Neural cell (in vitro differentiated cells): ENCODE measurements at regions not wholly inside any gene's neighbourhood (a gene's known extent, or its start where the extent isn't known, plus 50 kb on each side); places are given as distances from the start of the nearest gene placed in this dataset.
"Not testable (repeated sequence)": the region's sequence is repeated elsewhere in the genome, so short reads cannot be mapped to it uniquely, and the experiment has no call there.

Experiments used
- H2AFZ ChIP-seq: fragments of 200-600, 300-800 bp; sonication (generic), shearing (Covaris generic); 2 replicates; pipeline ENCODE4 v1.6.0; 2014; ENCODE audit warnings: low read depth, mild to moderate bottlenecking, antibody characterized with exemption, low read length, moderate library complexity
- H3F3A ChIP-seq: fragments of 200-600 bp; shearing (Covaris generic); 2 replicates; pipeline ENCODE4 v1.6.1; 2016; ENCODE audit warnings: mild to moderate bottlenecking, moderate library complexity, mixed read lengths, antibody characterized with exemption, low read length; ENCODE audit not compliant: insufficient read depth, poor library complexity, severe bottlenecking
- H3K27ac ChIP-seq: fragments of 200-600, 300-800 bp; sonication (generic), shearing (Covaris generic); 2 replicates; pipeline ENCODE4 v1.5.1; 2014; ENCODE audit warnings: mild to moderate bottlenecking, low read length, moderate library complexity
- H3K27me3 ChIP-seq: fragments of 300-800, 200-600 bp; sonication (generic), shearing (Covaris generic); 2 replicates; pipeline ENCODE4 v1.6.0; 2014; ENCODE audit warnings: mild to moderate bottlenecking, low read depth, low read length, moderate library complexity; ENCODE audit not compliant: insufficient read depth
- H3K36me3 ChIP-seq: fragments of 300-800, 200-600 bp; sonication (generic), shearing (Covaris generic); 2 replicates; pipeline ENCODE4 v1.5.1; 2014; ENCODE audit warnings: mild to moderate bottlenecking, antibody characterized with exemption, low read length, moderate library complexity; ENCODE audit not compliant: insufficient read depth
- H3K4me2 ChIP-seq: fragments of 300-800, 200-600 bp; sonication (generic), shearing (Covaris generic); 2 replicates; pipeline ENCODE4 v1.6.0; 2014; ENCODE audit warnings: mild to moderate bottlenecking, low read length
- H3K4me3 ChIP-seq: fragments of 300-800, 200-600 bp; sonication (generic), shearing (Covaris generic); 2 replicates; pipeline ENCODE4 v1.5.1; 2014; ENCODE audit warnings: mild to moderate bottlenecking, low read length, moderate library complexity
- H3K79me2 ChIP-seq: fragments of 200-600 bp; shearing (Covaris generic); replicated peaks from 2 replicates; pipeline ENCODE4 v1.6.0; 2014; ENCODE audit warnings: mild to moderate bottlenecking, low read length, moderate library complexity; ENCODE audit not compliant: insufficient read depth
- H3K9ac ChIP-seq: fragments of 300-800, 200-600 bp; sonication (generic), shearing (Covaris generic); 2 replicates; pipeline ENCODE4 v1.6.1; 2016; ENCODE audit warnings: mild to moderate bottlenecking, low read length, mixed read lengths
- H3K9me2 ChIP-seq: fragments of 200-600 bp; shearing (Covaris generic); 2 replicates; pipeline ENCODE4 v1.6.1; 2016; ENCODE audit warnings: mild to moderate bottlenecking, low read length, mixed read lengths; ENCODE audit not compliant: insufficient read depth
- H3K9me3 ChIP-seq: fragments of 200-600, 300-800 bp; sonication (generic), shearing (Covaris generic); 2 replicates; pipeline ENCODE4 v1.6.1; 2016; ENCODE audit warnings: mild to moderate bottlenecking, mixed run types, low read length, moderate library complexity, mixed read lengths
- H4K20me1 ChIP-seq: fragments of 200-600 bp; shearing (Covaris generic); 2 replicates; pipeline ENCODE4 v1.6.1; 2016; ENCODE audit warnings: mild to moderate bottlenecking, mixed run types; ENCODE audit not compliant: insufficient read depth
- EP300 ChIP-seq: fragments of 450-650 bp; conservative IDR thresholded peaks from 2 replicates; pipeline ENCODE4 v1.6.1; 2014; ENCODE audit warnings: antibody characterized with exemption, mild to moderate bottlenecking, moderate library complexity; ENCODE audit not compliant: poor library complexity, severe bottlenecking
- EZH2 ChIP-seq: fragments of 200-600, 300-800 bp; shearing (Covaris generic), sonication (generic); IDR thresholded peaks from 2 replicates; pipeline ENCODE4 v1.6.1; 2014; ENCODE audit warnings: antibody characterized with exemption, low read length, borderline replicate concordance, mild to moderate bottlenecking; ENCODE audit not compliant: insufficient read depth, poor library complexity, severe bottlenecking
- MXI1 ChIP-seq: fragments of 450-650 bp; conservative IDR thresholded peaks from 2 replicates; pipeline ENCODE4 v1.6.1; 2014; ENCODE audit warnings: antibody characterized with exemption, mild to moderate bottlenecking; ENCODE audit not compliant: poor library complexity, severe bottlenecking
- POLR2AphosphoS5 ChIP-seq: IDR thresholded peaks from 2 replicates; pipeline ENCODE4 v1.6.1; 2012
- RAD21 ChIP-seq: fragments of 450-650 bp; conservative IDR thresholded peaks from 2 replicates; pipeline ENCODE4 v1.6.1; 2014; ENCODE audit warnings: antibody characterized with exemption, mild to moderate bottlenecking, moderate library complexity
- SMC3 ChIP-seq: fragments of 450-650 bp; conservative IDR thresholded peaks from 2 replicates; pipeline ENCODE4 v1.6.1; 2014; ENCODE audit warnings: antibody characterized with exemption, mild to moderate bottlenecking, moderate library complexity; ENCODE audit not compliant: poor library complexity
- TAF1 ChIP-seq: IDR thresholded peaks from 2 replicates; pipeline ENCODE4 v1.6.1; 2012; ENCODE audit warnings: low read depth
- TF ChIP-seq, protein P1 (sequence below): fragments of 450-650 bp; IDR thresholded peaks from 2 replicates; pipeline ENCODE4 v1.5.1; 2014; ENCODE audit warnings: antibody characterized with exemption, mild to moderate bottlenecking, moderate library complexity; ENCODE audit not compliant: poor library complexity, severe bottlenecking
- TF ChIP-seq, protein P2 (sequence below): IDR thresholded peaks from 2 replicates; pipeline ENCODE4 v1.6.1; 2012; ENCODE audit warnings: borderline replicate concordance

DNA sequence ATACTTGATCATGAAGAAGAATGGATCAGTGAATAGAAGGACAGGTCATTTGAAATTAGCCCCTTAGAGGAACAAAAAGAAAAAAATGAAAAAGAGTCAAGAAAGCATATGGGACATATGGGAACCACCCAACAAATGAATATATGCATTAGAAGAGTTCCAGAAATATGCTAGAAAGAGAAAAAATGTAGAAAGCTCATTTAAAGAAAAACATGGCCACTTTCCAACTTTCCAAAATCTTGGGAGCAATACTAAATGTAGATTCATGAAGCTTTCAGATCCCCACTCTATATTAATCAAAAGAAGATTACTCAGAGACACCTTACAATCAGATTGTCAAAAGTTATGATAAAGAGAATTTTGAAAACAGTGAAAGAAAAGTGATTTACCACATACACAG, 334.8 kb upstream of the NMUR2 start:
- no peaks in the 10 kb centered on the region for H3K9me2 ChIP-seq
- no peaks in the 10 kb centered on the region for H4K20me1 ChIP-seq
- TF ChIP-seq EP300 (no peak), RAD21 (no peak), SMC3 (no peak), POLR2AphosphoS5 (no peak), MXI1 (no peak), EZH2 (no peak), TAF1 (no peak)
- TF ChIP-seq, protein P1, sequence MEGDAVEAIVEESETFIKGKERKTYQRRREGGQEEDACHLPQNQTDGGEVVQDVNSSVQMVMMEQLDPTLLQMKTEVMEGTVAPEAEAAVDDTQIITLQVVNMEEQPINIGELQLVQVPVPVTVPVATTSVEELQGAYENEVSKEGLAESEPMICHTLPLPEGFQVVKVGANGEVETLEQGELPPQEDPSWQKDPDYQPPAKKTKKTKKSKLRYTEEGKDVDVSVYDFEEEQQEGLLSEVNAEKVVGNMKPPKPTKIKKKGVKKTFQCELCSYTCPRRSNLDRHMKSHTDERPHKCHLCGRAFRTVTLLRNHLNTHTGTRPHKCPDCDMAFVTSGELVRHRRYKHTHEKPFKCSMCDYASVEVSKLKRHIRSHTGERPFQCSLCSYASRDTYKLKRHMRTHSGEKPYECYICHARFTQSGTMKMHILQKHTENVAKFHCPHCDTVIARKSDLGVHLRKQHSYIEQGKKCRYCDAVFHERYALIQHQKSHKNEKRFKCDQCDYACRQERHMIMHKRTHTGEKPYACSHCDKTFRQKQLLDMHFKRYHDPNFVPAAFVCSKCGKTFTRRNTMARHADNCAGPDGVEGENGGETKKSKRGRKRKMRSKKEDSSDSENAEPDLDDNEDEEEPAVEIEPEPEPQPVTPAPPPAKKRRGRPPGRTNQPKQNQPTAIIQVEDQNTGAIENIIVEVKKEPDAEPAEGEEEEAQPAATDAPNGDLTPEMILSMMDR: no peak
- TF ChIP-seq, protein P2, sequence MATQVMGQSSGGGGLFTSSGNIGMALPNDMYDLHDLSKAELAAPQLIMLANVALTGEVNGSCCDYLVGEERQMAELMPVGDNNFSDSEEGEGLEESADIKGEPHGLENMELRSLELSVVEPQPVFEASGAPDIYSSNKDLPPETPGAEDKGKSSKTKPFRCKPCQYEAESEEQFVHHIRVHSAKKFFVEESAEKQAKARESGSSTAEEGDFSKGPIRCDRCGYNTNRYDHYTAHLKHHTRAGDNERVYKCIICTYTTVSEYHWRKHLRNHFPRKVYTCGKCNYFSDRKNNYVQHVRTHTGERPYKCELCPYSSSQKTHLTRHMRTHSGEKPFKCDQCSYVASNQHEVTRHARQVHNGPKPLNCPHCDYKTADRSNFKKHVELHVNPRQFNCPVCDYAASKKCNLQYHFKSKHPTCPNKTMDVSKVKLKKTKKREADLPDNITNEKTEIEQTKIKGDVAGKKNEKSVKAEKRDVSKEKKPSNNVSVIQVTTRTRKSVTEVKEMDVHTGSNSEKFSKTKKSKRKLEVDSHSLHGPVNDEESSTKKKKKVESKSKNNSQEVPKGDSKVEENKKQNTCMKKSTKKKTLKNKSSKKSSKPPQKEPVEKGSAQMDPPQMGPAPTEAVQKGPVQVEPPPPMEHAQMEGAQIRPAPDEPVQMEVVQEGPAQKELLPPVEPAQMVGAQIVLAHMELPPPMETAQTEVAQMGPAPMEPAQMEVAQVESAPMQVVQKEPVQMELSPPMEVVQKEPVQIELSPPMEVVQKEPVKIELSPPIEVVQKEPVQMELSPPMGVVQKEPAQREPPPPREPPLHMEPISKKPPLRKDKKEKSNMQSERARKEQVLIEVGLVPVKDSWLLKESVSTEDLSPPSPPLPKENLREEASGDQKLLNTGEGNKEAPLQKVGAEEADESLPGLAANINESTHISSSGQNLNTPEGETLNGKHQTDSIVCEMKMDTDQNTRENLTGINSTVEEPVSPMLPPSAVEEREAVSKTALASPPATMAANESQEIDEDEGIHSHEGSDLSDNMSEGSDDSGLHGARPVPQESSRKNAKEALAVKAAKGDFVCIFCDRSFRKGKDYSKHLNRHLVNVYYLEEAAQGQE: no peak

DNA sequence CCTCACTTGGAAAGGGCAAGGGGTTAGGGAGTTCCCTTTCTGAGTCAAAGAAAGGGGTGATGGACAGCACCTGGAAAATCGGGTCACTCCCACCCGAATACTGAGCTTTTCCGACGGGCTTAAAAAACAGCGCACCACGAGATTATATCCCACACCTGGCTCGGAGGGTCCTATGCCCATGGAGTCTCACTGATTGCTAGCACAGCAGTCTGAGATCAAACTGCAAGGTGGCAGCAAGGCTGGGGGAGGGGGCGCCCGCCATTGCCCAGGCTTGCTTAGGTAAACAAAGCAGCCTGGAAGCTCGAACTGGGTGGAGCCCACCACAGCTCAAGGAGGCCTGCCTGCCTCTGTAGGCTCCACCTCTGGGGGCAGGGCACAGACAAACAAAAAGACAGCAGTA, 336.0 kb upstream of the NMUR2 start:
- H3K9ac ChIP-seq, H4K20me1 ChIP-seq, H3K79me2 ChIP-seq, H3K4me3 ChIP-seq, H3K9me2 ChIP-seq, H3K36me3 ChIP-seq, H3K27me3 ChIP-seq, H3K27ac ChIP-seq, H3K9me3 ChIP-seq, H3F3A ChIP-seq, H3K4me2 ChIP-seq, H2AFZ ChIP-seq: not testable (repeated sequence)

More for the DNA sequence above, 334.8 kb upstream of the NMUR2 start:
- Histone ChIP-seq H3K9me3 (no peaks in the 10 kb centered on the region), H3K36me3 (no peaks in the 10 kb centered on the region), H3K4me3 (no peak overlapping the region), H2AFZ (no peak overlapping the region), H3F3A (no peaks in the 10 kb centered on the region), H3K27ac (no peak overlapping the region), H3K4me2 (no peak overlapping the region), H3K27me3 (no peaks in the 10 kb centered on the region), H3K9ac (no peak overlapping the region), H3K79me2 (no peaks in the 10 kb centered on the region)

DNA sequence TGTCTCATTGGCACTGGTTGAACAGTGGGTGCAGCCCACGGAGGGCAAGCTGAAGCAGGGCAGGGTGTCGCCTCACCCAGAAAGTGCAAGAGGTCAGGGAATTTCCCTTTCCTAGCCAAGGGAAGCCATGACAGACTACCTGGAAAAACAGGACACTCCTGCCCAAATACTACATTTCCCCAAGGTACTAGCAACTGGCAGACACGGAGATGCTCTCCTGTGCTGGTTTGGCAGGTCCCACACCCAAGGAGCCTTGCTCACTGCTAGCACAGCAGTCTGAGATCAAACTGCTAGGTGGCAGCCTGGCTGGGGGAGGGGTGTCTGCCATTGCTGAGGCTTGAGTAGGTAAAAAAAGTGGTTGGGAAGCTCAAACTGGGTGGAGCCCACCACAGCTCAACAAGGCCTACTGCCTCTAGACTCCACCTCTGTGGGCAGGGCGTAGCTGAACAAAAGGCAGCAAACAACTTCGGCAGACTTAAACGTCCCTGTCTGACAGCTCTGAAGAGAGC, 382.7 kb upstream of the NMUR2 start:
- H3K9me2 ChIP-seq, H3K79me2 ChIP-seq, H3K9ac ChIP-seq, H3K9me3 ChIP-seq, H4K20me1 ChIP-seq, H3K4me2 ChIP-seq, H3K36me3 ChIP-seq, H3F3A ChIP-seq, H3K4me3 ChIP-seq, H3K27ac ChIP-seq, H3K27me3 ChIP-seq, H2AFZ ChIP-seq: not testable (repeated sequence)
